Heart left ventricle (tissue), 16 donors: ENCODE measurements at regions not wholly inside any gene's neighbourhood (a gene's known extent, or its start where the extent isn't known, plus 50 kb on each side); places are given as distances from the start of the nearest gene placed in this dataset.

ENCODE experiments used
- ATAC-seq, 4 donors: fragments of 200-7000 bp; cut with Tn5 transposase; one replicate each; pipeline ENCODE4 v1.9.1; 2020 to 2022; ENCODE audit warnings: moderate library complexity in 4 of 4, mild to moderate bottlenecking in 3 of 4, moderate number of reproducible peaks in 1 of 4
- DNase-seq, 5 donors: peaks; one replicate each; pipeline ENCODE4 v3.0.0-alpha.2; 2020
- H3K27ac ChIP-seq, 12 donors: fragments of 200-600 bp; sonication (generic) in 4 of 12; one replicate each; pipeline versions ENCODE4 v1.5.0 to v1.8.0; 2016 to 2022; ENCODE audit warnings: mild to moderate bottlenecking in 2 of 12
- H3K27me3 ChIP-seq, 9 donors: fragments of 200-600 bp; sonication (generic) in 2 of 9; one replicate each; pipeline versions ENCODE4 v1.5.1 to v1.8.0; 2016 to 2022; ENCODE audit warnings: mild to moderate bottlenecking in 3 of 9
- H3K36me3 ChIP-seq, 9 donors: fragments of 200-600 bp; sonication (generic) in 2 of 9; one replicate each; pipeline versions ENCODE4 v1.5.0 to v1.8.0; 2018 to 2022; ENCODE audit warnings: mild to moderate bottlenecking in 2 of 9
- H3K4me1 ChIP-seq, 12 donors: fragments of 200-600 bp; sonication (generic) in 4 of 12; one replicate each; pipeline versions ENCODE4 v1.5.0 to v1.8.0; 2016 to 2022; ENCODE audit warnings: mild to moderate bottlenecking in 3 of 12
- H3K4me3 ChIP-seq, 12 donors: fragments of 200-600 bp; sonication (generic) in 4 of 12; one replicate each; pipeline versions ENCODE4 v1.5.0 to v1.8.0; 2017 to 2022; ENCODE audit warnings: mild to moderate bottlenecking in 9 of 12, moderate library complexity in 4 of 12
- H3K9me3 ChIP-seq, 12 donors: fragments of 200-600 bp; sonication (generic) in 4 of 12; one replicate each; pipeline versions ENCODE4 v1.5.0 to v1.8.0; 2016 to 2022; ENCODE audit warnings: mild to moderate bottlenecking in 1 of 12
- CTCF ChIP-seq, 12 donors: fragments of 200-600 bp; sonication (generic) in 4 of 12; IDR thresholded peaks; one replicate each; pipeline versions ENCODE4 v1.5.0 to v1.8.0; 2018 to 2022; ENCODE audit warnings: antibody characterized with exemption in 12 of 12, mild to moderate bottlenecking in 5 of 12
- POLR2A ChIP-seq, 2 donors: fragments of 450-650 bp; IDR thresholded peaks; one replicate each; pipeline ENCODE4 v1.6.1; 2017; ENCODE audit warnings: antibody characterized with exemption in 2 of 2, mild to moderate bottlenecking in 2 of 2, moderate library complexity in 2 of 2
- WGBS, 4 donors: extraction: QIAGEN DNeasy Blood & Tissue Kit in 2 of 4; methylation state at CpG; one replicate each; pipeline versions ENCODE4 v1.1.5 to v1.1.7; 2013 to 2018; 5-methylcytosine and 5-hydroxymethylcytosine counted together
- intact Hi-C, 10 donors: fragments of 100-400 bp; cut with DNase I; formaldehyde crosslinking; loops; one replicate each; pipeline versions ENCODE4 v1.11.1 to v1.14.2; 2022
- donor health status: ischemic (EF 13 %, LVEDD 7.1; RV severe dilation, severe dysfunction).
- donor health status: healthy with polysubstance abuse.
- donor health status: DM: no; HTN: yes; CAD: no.
- donor health status: DM: no; HTN: no; CAD: no.
- donor health status: ischemic (EF 25% LVEDD 6.9; RV normal size, moderate dysfunction).
- donor health status: ischemic (EF 25% LVEDD 5.7; RV mildly dilated, moderate dysfunction).
- donor health status: healthy.
- donor health status: DM: yes; HTN: yes; CAD: no.
- donor health status: ischemic (EF 35%, LVEDD 5.7; RV mildly dilated, moderate dysfunction).
- donor health status: nonischemic (EF 11% LVEDD 7.7; RV severe dilation, severe dysfunction).
- donor health status: DM: yes; HTN: yes; CAD: no.
- donor health status: PGD.
- donor health status: ischemic (EF 29% LVEDD 5.4; RV normal size, mild dysfunction).
- donor health status: nonischemic (EF 23%, LVEDD 6.1; RV moderate dilation, normal function).

- peaks cover 0 to 6% (median 0%) of the 10 kb centered on the region in 12 donors for H3K9me3 ChIP-seq
- DNase-seq = peak in 4 of 5 donors; percentile 29 to 49 (median 39)
- H3K27ac ChIP-seq = peak overlapping the region; percentile 40 to 90 (median 70)
- no peaks in the 10 kb centered on the region for H3K36me3 ChIP-seq
- H3K4me3 ChIP-seq = peak overlapping the region in 7 of 12 donors; percentile 5 to 42 (median 32)
- 9 to 47% (median 24%) methylated on average over 18 to 19 of the region's 19 CpGs for WGBS, 4 donors
- intact Hi-C loops = loop anchor here in 4 of 10 donors (2.0 to 5.0 kb wide), 3 partner anchors 37 to 42 kb away; no protein-coding TSS in a partner anchor
- TF ChIP-seq CTCF (IDR thresholded peaks at IDR 0.05) = no peak
- no peak for TF ChIP-seq POLR2A (IDR thresholded peaks at IDR 0.05)
- H3K4me1 ChIP-seq = peaks cover 0 to 14% (median 2%) of the 10 kb centered on the region in 12 donors
- H3K27me3 ChIP-seq = peaks cover 0 to 19% (median 0%) of the 10 kb centered on the region in 9 donors
- ATAC-seq = peak; percentile 10 to 63 (median 36)
These were observed 578.7 kb downstream of the BCOR start for GRCh38 chrX:39519030-39519488.

- 29 to 66% (median 47%) methylated on average over 14 of the region's 14 CpGs for WGBS, 4 donors
- no peaks in the 10 kb centered on the region for H3K36me3 ChIP-seq
- DNase-seq = peak; percentile 50 to 80 (median 65)
- H3K9me3 ChIP-seq = peaks cover 0 to 7% (median 0%) of the 10 kb centered on the region in 12 donors
- H3K27me3 ChIP-seq = peaks cover 0 to 15% (median 0%) of the 10 kb centered on the region in 9 donors
- no peak for TF ChIP-seq CTCF (IDR thresholded peaks at IDR 0.05)
- TF ChIP-seq POLR2A (IDR thresholded peaks at IDR 0.05) = no peak
- H3K27ac ChIP-seq = peak overlapping the region; percentile 40 to 90 (median 70)
- H3K4me3 ChIP-seq = peak overlapping the region in 3 of 12 donors; percentile 5 to 42 (median 35)
- intact Hi-C loops = loop anchor here in 4 of 10 donors (2.0 to 5.0 kb wide), 3 partner anchors 37 to 43 kb away; no protein-coding TSS in a partner anchor
- H3K4me1 ChIP-seq = peaks cover 0 to 14% (median 2%) of the 10 kb centered on the region in 12 donors
- ATAC-seq = peak; percentile 80 to 87 (median 82)
These were observed 578.0 kb downstream of the BCOR start for GRCh38 chrX:39519566-39520301.

- Histone ChIP-seq H3K4me1 (no peaks in the 10 kb centered on the region), H3K27me3 (peaks cover 0 to 8% (median 0%) of the 10 kb centered on the region in 9 donors), H3K4me3 (no peak overlapping the region), H3K9me3 (peaks cover 0 to 11% (median 0%) of the 10 kb centered on the region in 12 donors), H3K36me3 (no peaks in the 10 kb centered on the region), H3K27ac (no peak overlapping the region)
- WGBS, 4 donors = 71 to 96% (median 89%) methylated on average over 2 to 3 of the region's 3 CpGs
- no peak for ATAC-seq
- TF ChIP-seq CTCF (IDR thresholded peaks at IDR 0.05) (no peak), POLR2A (IDR thresholded peaks at IDR 0.05) (no peak)
- intact Hi-C loops = no loop called here
- DNase-seq = no peak
These were observed 572.0 kb downstream of the BCOR start for GRCh38 chrX:39525758-39526157.

DNA sequence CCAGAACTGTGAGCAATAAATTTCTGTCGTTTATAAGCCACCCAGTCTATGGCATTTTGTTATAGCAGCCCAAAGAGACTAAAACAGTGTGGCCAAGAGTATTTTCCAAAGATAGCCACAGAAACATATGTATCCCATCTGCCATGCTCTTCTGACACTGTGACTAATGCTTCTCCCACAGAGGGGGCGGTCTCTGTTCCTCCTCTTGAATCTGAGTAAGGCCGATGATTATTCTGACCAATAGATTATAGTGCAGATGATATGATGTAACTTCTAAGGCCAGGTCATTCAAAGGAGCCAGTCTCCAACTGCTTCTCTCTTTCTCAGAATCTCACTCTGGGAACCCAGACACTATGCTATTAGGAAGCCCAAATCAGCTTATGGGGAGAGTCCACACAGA, 570.7 kb downstream of the BCOR start:
- no peak overlapping the region for H3K27ac ChIP-seq
- DNase-seq = no peak
- 57 to 76% (median 74%) methylated on average over 3 of the region's 3 CpGs for WGBS, 4 donors
- peaks cover 0 to 8% (median 0%) of the 10 kb centered on the region in 9 donors for H3K27me3 ChIP-seq
- intact Hi-C loops = no loop called here
- H3K4me1 ChIP-seq = no peaks in the 10 kb centered on the region
- no peaks in the 10 kb centered on the region for H3K36me3 ChIP-seq
- peaks cover 0 to 11% (median 0%) of the 10 kb centered on the region in 12 donors for H3K9me3 ChIP-seq
- ATAC-seq = peak in 2 of 4 donors; percentile 37 to 84
- no peak overlapping the region for H3K4me3 ChIP-seq
- TF ChIP-seq POLR2A (IDR thresholded peaks at IDR 0.05) (no peak), CTCF (IDR thresholded peaks at IDR 0.05) (no peak)
